Endothelial cell of umbilical vein (primary cell): ENCODE measurements at regions not wholly inside any gene's neighbourhood (a gene's known extent, or its start where the extent isn't known, plus 50 kb on each side); places are given as distances from the start of the nearest gene placed in this dataset.

Experiments
- BruUV-seq: library from RNA; stranded (reverse); fragments of 400-500 nt; replicated peaks from 2 replicates; lab custom pipeline; 2021; lab: Mats Ljungman, UMichigan
- CTCF ChIA-PET: fragments of 300-600, 350-600 bp; sonication (Branson Sonifier 250); formaldehyde crosslinking; loops from one replicate; lab custom pipeline; 2021; ENCODE audit warnings: antibody characterized with exemption, inconsistent platforms; lab: Charles Lee
- POLR2A ChIA-PET: fragments of 300-600, 350-600 bp; sonication (Branson Sonifier 250); formaldehyde crosslinking; loops from one replicate; lab custom pipeline; 2021; ENCODE audit warnings: antibody characterized with exemption, inconsistent platforms; lab: Charles Lee
- DNase-seq: peaks from one replicate; pipeline ENCODE4 v3.0.0-alpha.2; 2011; ENCODE audit warnings: low read depth, low spot score
- FAIRE-seq: peaks from 2 replicates; lab custom pipeline; 2011; peaks lifted over from hg19 to GRCh38; lab: Jason Lieb, UNC
- H2AFZ ChIP-seq: 2 replicates; pipeline ENCODE4 v1.6.0; 2012; ENCODE audit warnings: low read depth, low read length, control low read depth, inconsistent platforms
- H3K27ac ChIP-seq: 2 replicates; pipeline ENCODE4 v1.5.1; 2011; ENCODE audit warnings: low read depth, mild to moderate bottlenecking, control low read depth, low read length, moderate library complexity; ENCODE audit not compliant: insufficient read depth
- H3K27me3 ChIP-seq, 2 experiments: 2 replicates each; pipeline versions ENCODE4 v1.6.0 to v1.6.1; 2011; ENCODE audit warnings: low read length in 2 of 2, mixed read lengths in 1 of 2; ENCODE audit not compliant: control insufficient read depth in 2 of 2, insufficient read depth in 2 of 2
- H3K36me3 ChIP-seq, 2 experiments: 2 replicates in 1 of 2; 3 replicates in 1 of 2; pipeline ENCODE4 v1.5.1; 2011; ENCODE audit warnings: low read length in 2 of 2, mild to moderate bottlenecking in 1 of 2, moderate library complexity in 1 of 2; ENCODE audit not compliant: control insufficient read depth in 2 of 2, insufficient read depth in 2 of 2; ENCODE audit errors: extremely low read depth in 1 of 2
- H3K4me1 ChIP-seq: 3 replicates; pipeline ENCODE4 v1.5.1; 2011; ENCODE audit warnings: mild to moderate bottlenecking, low read length; ENCODE audit not compliant: control insufficient read depth, insufficient read depth; ENCODE audit errors: extremely low read depth
- H3K4me2 ChIP-seq: 2 replicates; pipeline ENCODE4 v1.6.1; 2011; ENCODE audit warnings: low read length, control low read depth, mixed read lengths; ENCODE audit not compliant: insufficient read depth
- H3K4me3 ChIP-seq, 3 experiments: fragments of 200-600 bp in 1 of 3; sonication (generic), shearing (Covaris generic) in 1 of 3; replicated peaks in 1 of 3; 2 replicates each; pipeline ENCODE4 v1.5.1; 2011 to 2016; ENCODE audit warnings: control low read depth in 3 of 3, low read length in 3 of 3, mild to moderate bottlenecking in 2 of 3, inconsistent platforms in 1 of 3, low read depth in 1 of 3, moderate library complexity in 1 of 3; ENCODE audit not compliant: insufficient read depth in 1 of 3
- H3K79me2 ChIP-seq: 2 replicates; pipeline ENCODE4 v1.6.0; 2012; ENCODE audit warnings: low read length, inconsistent platforms; ENCODE audit not compliant: control insufficient read depth, insufficient read depth
- H3K9ac ChIP-seq: replicated peaks from 2 replicates; pipeline ENCODE3; 2011; ENCODE audit warnings: low read length, control low read depth; ENCODE audit not compliant: insufficient read depth; ENCODE audit errors: extremely low read depth
- H3K9me1 ChIP-seq: replicated peaks from 3 replicates; pipeline ENCODE4 v1.6.0; 2011; ENCODE audit warnings: mild to moderate bottlenecking, low read length; ENCODE audit not compliant: control insufficient read depth, insufficient read depth; ENCODE audit errors: extremely low read depth
- H3K9me3 ChIP-seq: replicated peaks from 2 replicates; pipeline ENCODE4 v1.5.1; 2012; ENCODE audit warnings: low read length, inconsistent platforms; ENCODE audit not compliant: control insufficient read depth, insufficient read depth
- H4K20me1 ChIP-seq: replicated peaks from 2 replicates; pipeline ENCODE3; 2011; ENCODE audit warnings: mild to moderate bottlenecking, low read length; ENCODE audit not compliant: control insufficient read depth, insufficient read depth; ENCODE audit errors: extremely low read depth
- EZH2 ChIP-seq: IDR thresholded peaks from 2 replicates; pipeline ENCODE4 v1.6.1; 2012; ENCODE audit warnings: borderline replicate concordance, low read depth, mild to moderate bottlenecking, moderate library complexity, low read length, inconsistent platforms; ENCODE audit not compliant: severe bottlenecking
- FOS ChIP-seq: IDR thresholded peaks from 2 replicates; pipeline ENCODE4 v1.6.1; 2011; ENCODE audit warnings: mild to moderate bottlenecking, low read length, moderate library complexity, borderline replicate concordance; ENCODE audit not compliant: insufficient read depth
- GATA2 ChIP-seq: IDR thresholded peaks from 2 replicates; pipeline ENCODE4 v1.7.0; 2011; ENCODE audit warnings: low read depth, mild to moderate bottlenecking, moderate library complexity, mixed read lengths, low read length; ENCODE audit not compliant: insufficient read length, insufficient read depth
- JUN ChIP-seq: IDR thresholded peaks from 2 replicates; pipeline ENCODE4 v1.6.1; 2011; ENCODE audit warnings: borderline replicate concordance, low read depth; ENCODE audit not compliant: insufficient read length, insufficient read depth
- MYC ChIP-seq: IDR thresholded peaks from one replicate; pipeline ENCODE4 v1.6.1; 2011; ENCODE audit warnings: mild to moderate bottlenecking, low read depth, low read length
- POLR2A ChIP-seq: IDR thresholded peaks from 2 replicates; pipeline ENCODE4 v1.6.1; 2012; ENCODE audit warnings: low read depth, mild to moderate bottlenecking, control low read depth, low read length
- POLR2AphosphoS5 ChIP-seq: IDR thresholded peaks from 2 replicates; pipeline ENCODE4 v1.6.1; 2012; ENCODE audit warnings: low read depth, mild to moderate bottlenecking, control low read depth, low read length, moderate library complexity; ENCODE audit not compliant: insufficient read depth
- dilution Hi-C: fragments of 300-500 bp; cut with MboI; formaldehyde crosslinking; loops from one replicate; pipeline ENCODE4 v1.15.0; 2019; ENCODE audit warnings: low sequenced_read_pairs; ENCODE audit not compliant: extremely low pct_ligation_motif_present
- intact Hi-C: fragments of 100-400 bp; cut with micrococcal nuclease; formaldehyde crosslinking; loops from one replicate; pipeline ENCODE4 v1.10.0; 2022
- TF ChIP-seq, protein P1 (sequence below), 2 donors: IDR thresholded peaks; 1 replicate in 1 of 2; 2 replicates in 1 of 2; pipeline ENCODE4 v1.5.1; 2011; ENCODE audit warnings: low read length in 2 of 2, mild to moderate bottlenecking in 2 of 2, moderate library complexity in 2 of 2, control low read depth in 1 of 2, inconsistent platforms in 1 of 2, low read depth in 1 of 2; ENCODE audit not compliant: insufficient read depth in 1 of 2; ENCODE audit errors: extremely low read depth in 1 of 2
- TF ChIP-seq, protein P2 (sequence below): IDR thresholded peaks from 2 replicates; pipeline ENCODE4 v1.6.1; 2011; ENCODE audit not compliant: insufficient read depth, insufficient read length

GRCh38 chr18:77530732-77531131, 281.1 kb downstream of the GALR1 start:
- H3K9me1 ChIP-seq, result no peaks in the 10 kb centered on the region
- TF ChIP-seq EZH2 (no peak), JUN (no peak), POLR2AphosphoS5 (no peak), POLR2A (no peak), FOS (no peak), GATA2 (no peak), MYC (no peak)
- TF ChIP-seq, protein P1, sequence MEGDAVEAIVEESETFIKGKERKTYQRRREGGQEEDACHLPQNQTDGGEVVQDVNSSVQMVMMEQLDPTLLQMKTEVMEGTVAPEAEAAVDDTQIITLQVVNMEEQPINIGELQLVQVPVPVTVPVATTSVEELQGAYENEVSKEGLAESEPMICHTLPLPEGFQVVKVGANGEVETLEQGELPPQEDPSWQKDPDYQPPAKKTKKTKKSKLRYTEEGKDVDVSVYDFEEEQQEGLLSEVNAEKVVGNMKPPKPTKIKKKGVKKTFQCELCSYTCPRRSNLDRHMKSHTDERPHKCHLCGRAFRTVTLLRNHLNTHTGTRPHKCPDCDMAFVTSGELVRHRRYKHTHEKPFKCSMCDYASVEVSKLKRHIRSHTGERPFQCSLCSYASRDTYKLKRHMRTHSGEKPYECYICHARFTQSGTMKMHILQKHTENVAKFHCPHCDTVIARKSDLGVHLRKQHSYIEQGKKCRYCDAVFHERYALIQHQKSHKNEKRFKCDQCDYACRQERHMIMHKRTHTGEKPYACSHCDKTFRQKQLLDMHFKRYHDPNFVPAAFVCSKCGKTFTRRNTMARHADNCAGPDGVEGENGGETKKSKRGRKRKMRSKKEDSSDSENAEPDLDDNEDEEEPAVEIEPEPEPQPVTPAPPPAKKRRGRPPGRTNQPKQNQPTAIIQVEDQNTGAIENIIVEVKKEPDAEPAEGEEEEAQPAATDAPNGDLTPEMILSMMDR (IDR thresholded peaks at IDR 0.05; ENCODE audit: extremely low read depth in 1 of 2, insufficient read depth in 1 of 2, low read depth in 1 of 2, low read length in 2 of 2), result no peak
- TF ChIP-seq, protein P2, sequence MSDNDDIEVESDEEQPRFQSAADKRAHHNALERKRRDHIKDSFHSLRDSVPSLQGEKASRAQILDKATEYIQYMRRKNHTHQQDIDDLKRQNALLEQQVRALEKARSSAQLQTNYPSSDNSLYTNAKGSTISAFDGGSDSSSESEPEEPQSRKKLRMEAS, result no peak
- H3K27ac ChIP-seq, result no peak overlapping the region
- FAIRE-seq (no peak), DNase-seq (no peak)
- intact Hi-C loops, result no loop called here
- no peaks in the 10 kb centered on the region for H3K79me2 ChIP-seq
- ChIA-PET CTCF (no interaction called here), POLR2A (no interaction called here)
- H3K9ac ChIP-seq, result no peak overlapping the region
- dilution Hi-C loops, result no loop called here
- H3K9me3 ChIP-seq, result peaks cover 5% of the 10 kb centered on the region
- no peaks in the 10 kb centered on the region for H4K20me1 ChIP-seq
- no peaks in the 10 kb centered on the region for H3K4me1 ChIP-seq
- no peak overlapping the region for H3K4me3 ChIP-seq
- no peak overlapping the region for H2AFZ ChIP-seq
- BruUV-seq, result no TSS peak
- H3K36me3 ChIP-seq, result no peaks in the 10 kb centered on the region
- H3K27me3 ChIP-seq, result no peaks in the 10 kb centered on the region
- no peak overlapping the region for H3K4me2 ChIP-seq
